H9 (cell line): ENCODE measurements at regions not wholly inside any gene's neighbourhood (a gene's known extent, or its start where the extent isn't known, plus 50 kb on each side); places are given as distances from the start of the nearest gene placed in this dataset.
"Not testable (repeated sequence)": the region's sequence is repeated elsewhere in the genome, so short reads cannot be mapped to it uniquely, and the experiment has no call there.

ENCODE experiments used
- DNase-seq: peaks from one replicate; pipeline ENCODE4 v3.0.0-alpha.2; 2017
- H2AFZ ChIP-seq: one replicate; pipeline ENCODE4 v1.6.1; 2013; ENCODE audit warnings: mild to moderate bottlenecking, low read length, control low read depth, moderate library complexity
- H2AK5ac ChIP-seq: 2 replicates; pipeline ENCODE4 v1.6.1; 2013; ENCODE audit warnings: low read length, control low read depth, mixed read lengths; ENCODE audit not compliant: insufficient read length
- H2BK120ac ChIP-seq: one replicate; pipeline ENCODE4 v1.6.1; 2013; ENCODE audit warnings: low read depth, mild to moderate bottlenecking, low read length, control low read depth, inconsistent platforms; ENCODE audit not compliant: poor library complexity, severe bottlenecking
- H2BK12ac ChIP-seq: 2 replicates; pipeline ENCODE4 v1.6.1; 2013; ENCODE audit warnings: low read length, control low read depth, mixed read lengths, low read depth; ENCODE audit not compliant: insufficient read length
- H2BK15ac ChIP-seq: 2 replicates; pipeline ENCODE4 v1.6.1; 2013; ENCODE audit warnings: low read depth, low read length, control low read depth
- H2BK20ac ChIP-seq: one replicate; pipeline ENCODE4 v1.6.1; 2013; ENCODE audit warnings: low read depth, mild to moderate bottlenecking, low read length, control low read depth, inconsistent platforms; ENCODE audit not compliant: poor library complexity, severe bottlenecking
- H2BK5ac ChIP-seq: 2 replicates; pipeline ENCODE4 v1.6.1; 2013; ENCODE audit warnings: low read length, control low read depth, mixed read lengths; ENCODE audit not compliant: insufficient read length
- H3K14ac ChIP-seq: 2 replicates; pipeline ENCODE4 v1.6.1; 2013; ENCODE audit warnings: low read length, control low read depth; ENCODE audit not compliant: insufficient read depth
- H3K18ac ChIP-seq: 2 replicates; pipeline ENCODE4 v1.6.1; 2013; ENCODE audit warnings: low read depth, mild to moderate bottlenecking, mixed read lengths, low read length, control low read depth; ENCODE audit not compliant: insufficient read length
- H3K23ac ChIP-seq: 2 replicates; pipeline ENCODE4 v1.6.1; 2013; ENCODE audit warnings: low read length, control low read depth, mixed read lengths, low read depth; ENCODE audit not compliant: insufficient read length
- H3K23me2 ChIP-seq: 2 replicates; pipeline ENCODE4 v1.6.1; 2013; ENCODE audit warnings: low read depth, mild to moderate bottlenecking, mixed read lengths, low read length, control low read depth; ENCODE audit not compliant: insufficient read length, poor library complexity, severe bottlenecking
- H3K27ac ChIP-seq: 2 replicates; pipeline ENCODE4 v1.5.1; 2013; ENCODE audit warnings: low read length, control low read depth, mixed read lengths, low read depth; ENCODE audit not compliant: insufficient read length
- H3K27me3 ChIP-seq: 2 replicates; pipeline ENCODE4 v1.6.1; 2013; ENCODE audit warnings: low read length, control low read depth, inconsistent platforms; ENCODE audit not compliant: insufficient read depth
- H3K4ac ChIP-seq: 2 replicates; pipeline ENCODE4 v1.6.1; 2013; ENCODE audit warnings: low read depth, mild to moderate bottlenecking, control low read depth, inconsistent platforms, low read length, moderate library complexity
- H3K4me1 ChIP-seq: 2 replicates; pipeline ENCODE4 v1.6.1; 2013; ENCODE audit warnings: low read length, control low read depth, inconsistent platforms; ENCODE audit not compliant: insufficient read depth
- H3K4me2 ChIP-seq: 2 replicates; pipeline ENCODE4 v1.6.1; 2013; ENCODE audit warnings: low read length, control low read depth, mixed read lengths; ENCODE audit not compliant: insufficient read length, insufficient read depth
- H3K56ac ChIP-seq: 2 replicates; pipeline ENCODE4 v1.6.1; 2013; ENCODE audit warnings: low read depth, mild to moderate bottlenecking, mixed read lengths, low read length, control low read depth; ENCODE audit not compliant: insufficient read length
- H3K79me1 ChIP-seq: 2 replicates; pipeline ENCODE4 v1.6.1; 2013; ENCODE audit warnings: low read depth, mild to moderate bottlenecking, moderate library complexity, low read length, control low read depth, inconsistent platforms; ENCODE audit not compliant: insufficient read depth, poor library complexity, severe bottlenecking
- H3K79me2 ChIP-seq: 2 replicates; pipeline ENCODE4 v1.6.1; 2013; ENCODE audit warnings: low read length, control low read depth, inconsistent platforms; ENCODE audit not compliant: insufficient read depth
- H3K9ac ChIP-seq: 2 replicates; pipeline ENCODE4 v1.6.1; 2013; ENCODE audit warnings: low read length, control low read depth, mixed read lengths; ENCODE audit not compliant: insufficient read length; ENCODE audit errors: extremely low read depth
- H3K9me3 ChIP-seq: one replicate; pipeline ENCODE4 v1.6.1; 2013; ENCODE audit warnings: low read depth, low read length, inconsistent platforms; ENCODE audit not compliant: control insufficient read depth
- H3T11ph ChIP-seq: one replicate; pipeline ENCODE4 v1.6.1; 2013; ENCODE audit warnings: mild to moderate bottlenecking, low read length, control low read depth, inconsistent platforms
- H4K20me1 ChIP-seq: one replicate; pipeline ENCODE4 v1.6.1; 2013; ENCODE audit not compliant: control insufficient read depth, insufficient read length, insufficient read depth
- H4K5ac ChIP-seq: 2 replicates; pipeline ENCODE4 v1.6.1; 2013; ENCODE audit warnings: low read depth, mild to moderate bottlenecking, mixed read lengths, low read length, control low read depth; ENCODE audit not compliant: insufficient read length
- H4K8ac ChIP-seq: replicated peaks from 2 replicates; pipeline ENCODE4 v1.6.1; 2013; ENCODE audit warnings: low read length, control low read depth, mixed read lengths, low read depth; ENCODE audit not compliant: insufficient read length
- H4K91ac ChIP-seq: 2 replicates; pipeline ENCODE4 v1.6.1; 2013; ENCODE audit warnings: low read depth, mild to moderate bottlenecking, moderate library complexity, mixed read lengths, low read length, control low read depth; ENCODE audit not compliant: insufficient read length
- H3K27ac Mint-ChIP-seq, 3 experiments: 2 replicates in 2 of 3; 3 replicates in 1 of 3; pipeline ENCODE4 v1.8.0; 2020 to 2021; ENCODE audit warnings: mixed read lengths in 3 of 3, mild to moderate bottlenecking in 1 of 3, moderate library complexity in 1 of 3
- H3K27me3 Mint-ChIP-seq: 2 replicates; pipeline ENCODE4 v1.8.0; 2021; ENCODE audit warnings: low read depth, mild to moderate bottlenecking, moderate library complexity, mixed read lengths
- H3K36me3 Mint-ChIP-seq, 3 experiments: 2 replicates in 2 of 3; 3 replicates in 1 of 3; pipeline ENCODE4 v1.8.0; 2020 to 2021; ENCODE audit warnings: low read depth in 3 of 3, mixed read lengths in 3 of 3; ENCODE audit not compliant: insufficient read depth in 1 of 3
- H3K4me1 Mint-ChIP-seq, 2 experiments: 2 replicates each; pipeline ENCODE4 v1.8.0; 2020; ENCODE audit warnings: mixed read lengths in 2 of 2
- H3K4me3 Mint-ChIP-seq, 2 experiments: 2 replicates in 1 of 2; 3 replicates in 1 of 2; pipeline ENCODE4 v1.8.0; 2020 to 2021; ENCODE audit warnings: mild to moderate bottlenecking in 2 of 2, mixed read lengths in 2 of 2, moderate library complexity in 1 of 2
- H3K9me3 Mint-ChIP-seq, 2 experiments: 2 replicates in 1 of 2; 3 replicates in 1 of 2; pipeline ENCODE4 v1.8.0; 2020; ENCODE audit warnings: mild to moderate bottlenecking in 2 of 2, mixed read lengths in 2 of 2, moderate library complexity in 1 of 2
- WGBS: extraction: QIAGEN DNeasy Blood & Tissue Kit; methylation state at CpG from one replicate; pipeline ENCODE4 v1.1.7; 2013; ENCODE audit warnings: missing lambda C conversion rate, low lambda C conversion rate, mixed read lengths; ENCODE audit not compliant: insufficient read length; ENCODE audit errors: extremely low coverage; 5-methylcytosine and 5-hydroxymethylcytosine counted together
- TF ChIP-seq, protein P1 (sequence below): fragments of 200-600 bp; sonication (generic); conservative IDR thresholded peaks from 3 replicates; pipeline ENCODE4 v1.8.0; 2021; ENCODE audit warnings: antibody characterized with exemption, mild to moderate bottlenecking

DNA sequence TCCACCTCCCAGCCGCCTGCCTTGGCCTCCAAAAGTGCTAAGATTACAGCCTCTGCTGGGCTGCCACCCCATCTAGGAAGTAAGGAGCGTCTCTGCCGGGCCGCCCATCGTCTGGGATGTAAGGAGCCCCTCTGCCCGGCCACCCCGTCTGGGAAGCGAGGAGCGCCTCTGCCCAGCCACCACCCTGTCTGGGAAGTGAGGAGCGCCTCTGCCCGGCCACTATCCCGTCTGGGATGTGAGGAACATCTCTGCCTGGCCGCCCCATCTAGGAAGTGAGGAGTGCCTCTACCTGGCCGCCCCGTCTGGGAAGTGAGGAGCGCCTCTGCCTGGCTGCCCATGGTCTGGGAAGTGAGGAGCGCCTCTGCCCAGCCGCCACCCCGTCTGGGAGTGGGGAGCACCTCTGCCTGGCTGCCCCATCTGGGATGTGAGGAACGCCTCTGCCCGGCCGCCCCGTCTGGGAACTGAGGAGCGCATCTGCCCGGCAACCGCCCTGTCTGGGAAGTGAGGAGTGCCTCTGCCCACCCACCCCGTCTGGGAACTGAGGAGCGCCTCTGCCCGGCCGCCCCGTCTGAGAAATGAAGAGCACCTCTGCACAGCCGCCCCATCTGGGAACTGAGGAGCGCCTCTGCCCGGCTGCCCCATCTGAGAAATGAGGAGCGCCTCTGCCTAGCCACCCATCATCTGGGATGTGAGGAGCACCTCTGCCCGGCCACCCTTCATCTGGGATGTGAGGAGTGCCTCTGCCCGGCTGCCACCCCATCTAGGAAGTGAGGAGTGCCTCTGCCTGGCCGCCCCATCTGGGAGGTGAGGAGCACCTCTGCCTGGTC lies 137.8 kb upstream of the PALMD start:
- H4K91ac ChIP-seq: no peak overlapping the region
- no peak overlapping the region for H3K4ac ChIP-seq
- no peak overlapping the region for H2BK120ac ChIP-seq
- H2AK5ac ChIP-seq: no peak overlapping the region
- H4K8ac ChIP-seq: no peak overlapping the region
- no peaks in the 10 kb centered on the region for H3K27me3 Mint-ChIP-seq
- no peaks in the 10 kb centered on the region for H3K23me2 ChIP-seq
- no peak overlapping the region for H2BK12ac ChIP-seq
- H3K4me3 Mint-ChIP-seq: no peak overlapping the region
- H3K79me1 ChIP-seq: no peaks in the 10 kb centered on the region
- no peak overlapping the region for H3K23ac ChIP-seq
- H2BK15ac ChIP-seq: no peak overlapping the region
- H3K27ac ChIP-seq: no peak overlapping the region
- H3K18ac ChIP-seq: no peak overlapping the region
- H3K79me2 ChIP-seq: no peaks in the 10 kb centered on the region
- no peaks in the 10 kb centered on the region for H3K27me3 ChIP-seq
- no peaks in the 10 kb centered on the region for H3K9me3 ChIP-seq
- H3K9me3 Mint-ChIP-seq: peaks cover 43 to 51% of the 10 kb centered on the region in 2 experiments
- no peak overlapping the region for H4K5ac ChIP-seq
- H3K27ac Mint-ChIP-seq: no peak overlapping the region
- no peaks in the 10 kb centered on the region for H3K4me1 ChIP-seq
- H4K20me1 ChIP-seq: no peaks in the 10 kb centered on the region
- TF ChIP-seq, protein P1, sequence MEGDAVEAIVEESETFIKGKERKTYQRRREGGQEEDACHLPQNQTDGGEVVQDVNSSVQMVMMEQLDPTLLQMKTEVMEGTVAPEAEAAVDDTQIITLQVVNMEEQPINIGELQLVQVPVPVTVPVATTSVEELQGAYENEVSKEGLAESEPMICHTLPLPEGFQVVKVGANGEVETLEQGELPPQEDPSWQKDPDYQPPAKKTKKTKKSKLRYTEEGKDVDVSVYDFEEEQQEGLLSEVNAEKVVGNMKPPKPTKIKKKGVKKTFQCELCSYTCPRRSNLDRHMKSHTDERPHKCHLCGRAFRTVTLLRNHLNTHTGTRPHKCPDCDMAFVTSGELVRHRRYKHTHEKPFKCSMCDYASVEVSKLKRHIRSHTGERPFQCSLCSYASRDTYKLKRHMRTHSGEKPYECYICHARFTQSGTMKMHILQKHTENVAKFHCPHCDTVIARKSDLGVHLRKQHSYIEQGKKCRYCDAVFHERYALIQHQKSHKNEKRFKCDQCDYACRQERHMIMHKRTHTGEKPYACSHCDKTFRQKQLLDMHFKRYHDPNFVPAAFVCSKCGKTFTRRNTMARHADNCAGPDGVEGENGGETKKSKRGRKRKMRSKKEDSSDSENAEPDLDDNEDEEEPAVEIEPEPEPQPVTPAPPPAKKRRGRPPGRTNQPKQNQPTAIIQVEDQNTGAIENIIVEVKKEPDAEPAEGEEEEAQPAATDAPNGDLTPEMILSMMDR: no peak
- no peak overlapping the region for H3K56ac ChIP-seq
- no peak overlapping the region for H3K4me2 ChIP-seq
- no peak overlapping the region for H3K14ac ChIP-seq
- H2AFZ ChIP-seq: no peak overlapping the region
- H3K9ac ChIP-seq: no peak overlapping the region
- H2BK20ac ChIP-seq: no peak overlapping the region
- H3K4me1 Mint-ChIP-seq: peaks cover 0 to 3% of the 10 kb centered on the region in 2 experiments; a peak in 2 of 4 replicates
- no peak for DNase-seq
- H2BK5ac ChIP-seq: no peak overlapping the region
- no CpG with 5 or more reads among the region's 38 CpGs for WGBS
- H3T11ph ChIP-seq: no peak overlapping the region
- H3K36me3 Mint-ChIP-seq: peaks cover 21 to 45% (median 29%) of the 10 kb centered on the region in 3 experiments

DNA sequence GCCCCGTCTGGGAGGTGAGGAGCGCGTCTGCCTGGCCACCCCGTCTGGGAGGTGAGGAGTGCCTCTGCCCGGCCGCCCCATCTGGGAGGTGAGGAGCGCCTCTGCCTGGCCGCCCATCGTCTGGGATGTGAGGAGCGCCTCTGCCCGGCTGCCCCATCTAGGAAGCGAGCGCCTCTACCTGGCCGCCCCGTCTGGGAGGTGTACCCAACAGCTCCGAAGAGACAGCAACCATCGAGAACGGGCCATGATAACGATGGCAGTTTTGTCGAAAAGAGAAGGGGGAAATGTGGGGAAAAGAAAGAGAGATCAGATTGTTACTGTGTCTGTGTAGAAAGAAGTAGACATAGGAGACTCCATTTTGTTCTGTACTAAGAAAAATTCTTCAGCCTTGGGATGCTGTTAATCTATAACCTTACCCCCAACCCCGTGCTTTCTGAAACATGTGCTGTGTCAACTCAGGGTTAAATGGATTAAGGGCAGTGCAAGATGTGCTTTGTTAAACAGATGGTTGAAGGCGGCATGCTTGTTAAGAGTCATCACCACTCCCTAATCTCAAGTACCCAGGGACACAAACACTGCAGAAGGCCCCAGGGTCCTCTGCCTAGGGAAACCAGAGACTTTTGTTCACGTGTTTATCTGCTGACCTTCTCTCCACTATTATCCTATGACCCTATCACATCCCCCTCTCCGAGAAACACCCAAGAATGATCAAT lies 137.0 kb upstream of the PALMD start:
- not testable (repeated sequence) for H2BK5ac ChIP-seq, H3K18ac ChIP-seq, H3K79me1 ChIP-seq, H2AFZ ChIP-seq, H2AK5ac ChIP-seq, H3K23ac ChIP-seq, H2BK12ac ChIP-seq, H3K4me1 ChIP-seq, H3K9ac ChIP-seq, H3K79me2 ChIP-seq, H3K4me2 ChIP-seq, H3K27ac Mint-ChIP-seq, H4K91ac ChIP-seq, H3T11ph ChIP-seq, H3K56ac ChIP-seq, H3K23me2 ChIP-seq, H3K27me3 ChIP-seq, H4K8ac ChIP-seq, H4K5ac ChIP-seq, H3K14ac ChIP-seq, H3K27ac ChIP-seq, H4K20me1 ChIP-seq, H3K4ac ChIP-seq, DNase-seq, H2BK15ac ChIP-seq, H2BK120ac ChIP-seq, H2BK20ac ChIP-seq, H3K9me3 ChIP-seq, H3K4me3 Mint-ChIP-seq, H3K4me1 Mint-ChIP-seq, H3K27me3 Mint-ChIP-seq
- H3K9me3 Mint-ChIP-seq: peaks cover 43 to 51% of the 10 kb centered on the region in 2 experiments
- peaks cover 21 to 45% (median 29%) of the 10 kb centered on the region in 3 experiments for H3K36me3 Mint-ChIP-seq
- WGBS: no CpG with 5 or more reads among the region's 24 CpGs
